H54 (cell line): ENCODE measurements at regions not wholly inside any gene's neighbourhood (a gene's known extent, or its start where the extent isn't known, plus 50 kb on each side); places are given as distances from the start of the nearest gene placed in this dataset.

ENCODE experiments used
- DNase-seq: peaks from one replicate; pipeline ENCODE4 v3.0.0; 2011; ENCODE audit warnings: low spot score, mixed read lengths; ENCODE audit not compliant: insufficient read length
- FAIRE-seq: peaks from 3 replicates; lab custom pipeline; 2011; peaks lifted over from hg19 to GRCh38; lab: Jason Lieb, UNC
- POLR2A ChIP-seq: IDR thresholded peaks from 2 replicates; pipeline ENCODE4 v1.6.1; 2011; ENCODE audit warnings: low read depth, mild to moderate bottlenecking, low read length

DNA sequence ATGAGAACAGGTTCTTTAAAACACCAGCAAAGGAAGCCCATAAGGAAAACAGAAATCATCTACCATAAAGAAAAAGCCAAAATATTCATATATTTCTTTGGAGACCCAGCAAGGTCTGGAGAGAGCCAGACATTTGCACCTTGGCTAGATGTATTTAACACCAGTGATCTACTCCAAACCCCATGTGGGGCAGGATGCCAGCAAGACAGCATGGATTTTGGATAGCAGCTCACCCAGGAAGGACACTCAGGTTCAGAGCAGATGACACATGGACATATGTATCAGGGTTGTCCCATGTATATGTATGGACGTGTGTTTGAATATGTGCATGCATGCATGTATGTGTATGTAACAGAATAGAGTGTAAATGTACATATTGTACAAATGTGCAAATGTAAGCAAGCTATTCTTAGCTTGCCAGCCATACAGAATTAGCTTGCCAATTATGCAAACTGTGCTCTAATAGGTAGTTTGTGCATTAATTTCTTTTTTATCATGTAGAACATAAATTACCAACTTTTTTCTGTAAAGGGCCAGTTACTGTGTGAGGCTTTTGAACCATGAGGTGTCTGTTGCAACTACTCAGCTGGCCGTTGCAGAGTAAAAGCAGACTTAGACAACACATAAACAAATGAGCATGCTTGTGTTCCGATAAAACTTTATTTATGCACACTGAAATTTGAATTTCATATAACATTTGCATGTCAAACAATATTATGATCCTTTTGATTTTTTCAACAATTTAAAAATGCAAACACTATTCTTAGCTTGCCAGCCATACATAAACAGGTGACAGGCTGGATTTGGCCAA lies 73.5 kb upstream of the KAZN start:
- DNase-seq (no peak), FAIRE-seq (no peak)
- no peak for TF ChIP-seq POLR2A

DNA sequence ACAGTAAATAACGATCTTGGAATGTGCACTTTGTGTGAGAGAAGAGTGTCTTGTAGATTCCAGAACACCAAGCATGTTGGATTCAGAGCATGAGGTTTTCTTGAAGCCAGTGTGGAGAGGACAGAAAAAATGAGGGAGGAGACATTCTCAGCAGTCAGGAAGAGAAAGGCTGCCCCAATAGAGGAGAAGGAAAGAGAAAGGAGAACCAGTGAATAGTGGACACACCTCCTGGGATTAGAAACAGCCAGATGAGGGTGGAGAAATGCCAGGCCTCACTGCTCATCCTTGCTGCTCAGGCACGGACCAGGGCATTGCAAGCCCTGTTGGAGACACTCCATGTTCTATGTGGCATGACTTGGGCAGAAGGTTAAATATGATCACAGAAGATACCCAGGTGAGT lies 69.0 kb upstream of the KAZN start:
- FAIRE-seq (no peak), DNase-seq (no peak)
- TF ChIP-seq POLR2A, result no peak

DNA sequence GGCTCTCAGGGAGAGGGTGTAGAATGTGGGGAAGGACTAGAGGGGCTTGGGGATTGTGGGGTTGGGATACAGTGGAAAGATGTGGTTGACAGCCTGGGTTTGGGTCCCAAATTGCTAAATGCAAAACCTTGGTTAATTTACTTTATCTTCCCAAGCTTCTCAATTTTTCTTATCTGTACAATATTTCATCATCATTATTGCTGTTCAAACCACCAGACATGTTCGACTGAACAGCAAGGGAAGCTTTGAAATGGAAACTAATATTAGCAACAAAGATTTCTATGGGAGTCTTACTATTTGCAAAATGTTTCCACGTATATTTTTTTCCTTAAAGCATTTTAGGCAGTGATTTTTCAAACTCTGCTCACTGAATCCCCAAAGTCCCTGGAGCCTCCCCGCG lies 67.0 kb upstream of the KAZN start:
- DNase-seq (no peak), FAIRE-seq (no peak)
- no peak for TF ChIP-seq POLR2A

DNA sequence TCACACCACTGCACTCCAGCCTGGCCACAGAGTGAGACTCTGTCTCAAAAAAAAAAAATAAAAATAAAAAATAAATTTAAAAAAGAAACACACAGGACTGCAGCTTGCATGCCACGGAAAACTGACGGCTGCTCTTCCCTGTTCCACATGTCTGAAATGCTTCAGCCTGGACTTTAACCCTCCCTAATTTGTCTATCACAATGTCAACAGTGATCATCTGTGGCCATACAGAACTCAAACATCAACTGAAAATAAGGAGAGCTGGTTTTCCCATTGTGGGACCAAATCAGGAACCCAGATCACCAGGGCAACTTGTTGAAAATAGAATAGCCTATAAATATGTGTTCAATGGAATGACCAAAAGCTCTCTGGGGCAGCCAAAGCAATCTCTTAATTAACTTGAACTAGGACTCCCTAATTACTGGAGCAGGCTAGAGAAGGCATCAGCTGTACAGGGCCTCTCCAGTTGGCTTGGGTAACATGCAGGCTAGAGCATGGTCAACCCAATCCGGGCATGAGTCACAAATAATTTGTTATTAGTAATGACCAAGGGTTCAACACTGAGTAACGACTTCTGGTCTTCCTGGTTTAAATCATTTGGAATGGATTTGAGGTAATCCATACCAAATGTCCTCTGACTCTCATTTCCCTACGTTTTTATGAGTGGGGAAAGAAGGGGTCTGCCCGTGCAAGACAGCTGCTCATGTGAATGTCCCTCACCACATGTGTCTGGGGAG lies 62.7 kb upstream of the KAZN start:
- FAIRE-seq (no peak), DNase-seq (no peak)
- TF ChIP-seq POLR2A, result no peak

DNA sequence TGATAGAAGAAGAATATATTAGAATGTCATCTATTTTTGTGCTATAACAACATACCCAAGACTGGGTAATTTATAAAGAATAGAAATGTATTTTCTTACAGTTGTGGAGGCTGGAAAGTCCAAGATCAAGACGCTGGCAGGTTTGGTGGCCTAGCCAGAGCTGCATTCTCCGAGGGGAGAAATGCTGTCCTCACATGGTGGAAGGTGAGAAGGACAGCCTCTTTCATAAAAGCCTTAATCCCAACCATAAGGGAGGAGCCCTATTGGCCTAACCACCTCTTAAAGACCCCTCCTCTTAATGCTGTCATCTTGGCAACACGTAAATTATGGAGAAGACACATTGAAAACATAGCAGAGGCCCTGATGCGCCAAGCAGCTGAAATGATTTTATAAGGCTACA lies 60.1 kb upstream of the KAZN start:
- DNase-seq (no peak), FAIRE-seq (no peak)
- TF ChIP-seq POLR2A, result no peak

DNA sequence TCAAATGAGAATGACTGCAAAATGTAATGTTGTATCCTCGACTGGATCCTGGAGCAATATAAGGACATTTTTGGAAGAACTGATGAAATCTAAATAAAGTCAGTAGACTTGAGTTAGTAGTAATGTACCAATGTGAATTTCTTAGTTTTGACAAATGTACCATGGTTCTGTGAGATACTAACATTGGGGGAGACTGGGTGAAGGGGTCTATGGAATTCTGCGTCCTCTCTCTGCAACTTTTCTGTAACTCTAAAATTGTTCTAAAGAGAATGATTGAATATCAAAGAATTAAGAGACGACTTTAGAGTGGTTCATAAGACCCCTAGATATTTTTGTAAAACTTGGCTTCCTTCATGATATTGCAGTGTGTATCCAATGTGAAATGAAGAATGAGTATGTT lies 59.2 kb upstream of the KAZN start:
- FAIRE-seq (no peak), DNase-seq (no peak)
- TF ChIP-seq POLR2A, result no peak

DNA sequence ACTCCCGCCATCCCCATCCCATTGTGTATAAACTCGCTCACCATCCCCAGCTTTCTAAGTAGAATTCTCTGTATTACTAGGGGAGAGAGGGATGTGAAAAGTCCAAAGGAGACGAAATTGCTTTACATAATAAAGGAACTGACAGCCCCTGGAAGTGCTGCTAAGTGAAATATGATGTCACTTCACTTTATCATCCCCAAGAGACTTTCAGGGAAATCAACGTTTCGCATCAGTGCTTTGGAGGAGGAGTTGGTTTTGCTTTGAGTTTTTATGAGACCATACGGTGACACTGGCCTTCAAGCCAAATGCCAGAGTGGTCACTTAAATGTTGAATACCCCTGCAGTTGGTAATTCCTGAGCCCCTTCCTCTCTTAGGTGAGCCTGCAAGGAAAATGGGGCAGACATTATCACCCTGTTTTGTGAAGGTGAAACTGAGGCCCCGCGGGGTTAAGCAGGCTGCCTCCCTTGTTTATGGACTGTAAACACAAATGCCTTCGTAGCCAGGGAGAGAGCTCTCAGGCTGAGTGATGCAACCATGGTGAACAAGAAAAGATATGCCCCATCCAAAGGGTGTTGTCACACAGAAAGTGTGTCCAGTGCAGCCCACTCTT lies 58.4 kb upstream of the KAZN start:
- DNase-seq, result no peak
- no peak for FAIRE-seq
- no peak for TF ChIP-seq POLR2A

DNA sequence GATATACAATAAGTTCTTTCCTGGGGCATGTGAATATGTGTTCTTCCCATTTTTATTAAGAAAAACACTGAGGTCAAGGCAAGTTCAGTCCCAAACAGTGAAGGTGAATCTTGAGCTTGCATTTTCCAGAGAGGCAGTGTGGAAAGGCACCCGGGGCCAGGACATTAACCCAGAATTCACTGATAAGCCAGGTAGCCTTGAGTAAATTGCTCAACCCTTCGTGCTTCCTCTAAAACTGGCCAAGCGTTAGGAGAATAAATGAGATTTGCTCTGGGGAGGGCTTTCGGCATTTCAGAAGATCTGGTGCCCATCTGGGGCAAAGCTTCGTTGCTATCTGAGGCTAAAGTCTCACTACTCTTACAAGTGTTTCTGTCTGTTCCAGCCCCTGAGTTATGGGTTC lies 57.1 kb upstream of the KAZN start:
- DNase-seq (no peak), FAIRE-seq (no peak)
- no peak for TF ChIP-seq POLR2A

DNA sequence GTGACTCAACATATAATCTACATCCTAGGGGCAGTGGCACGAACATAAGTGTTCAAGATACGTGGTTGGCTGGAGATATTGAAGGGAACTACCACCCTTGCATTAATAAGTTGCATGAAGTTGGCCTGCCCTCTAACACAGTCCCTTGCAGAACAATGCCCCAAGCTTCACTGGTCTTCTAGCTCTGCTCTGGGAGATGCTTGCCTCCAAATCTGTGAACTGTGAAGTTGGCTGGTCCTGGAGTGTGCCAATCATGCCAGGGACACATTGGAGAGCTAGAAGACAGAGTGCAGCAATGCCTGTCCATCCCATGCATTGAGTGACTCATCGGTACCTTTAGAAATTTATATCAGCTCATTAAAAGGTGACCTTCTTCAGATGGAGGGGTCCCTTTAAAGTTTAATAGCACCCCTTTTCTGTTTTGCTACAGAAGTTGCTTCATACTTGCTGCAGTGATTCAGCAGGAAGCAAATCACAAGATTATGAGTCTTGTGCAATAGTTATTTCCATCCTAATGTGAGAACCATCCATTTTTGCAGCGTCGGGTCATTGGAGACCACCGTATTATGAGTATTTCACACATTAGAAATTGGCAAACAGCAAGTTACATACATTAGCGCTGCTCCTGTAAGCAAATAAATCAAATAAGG lies 55.2 kb upstream of the KAZN start:
- no peak for FAIRE-seq
- no peak for TF ChIP-seq POLR2A
- no peak for DNase-seq

DNA sequence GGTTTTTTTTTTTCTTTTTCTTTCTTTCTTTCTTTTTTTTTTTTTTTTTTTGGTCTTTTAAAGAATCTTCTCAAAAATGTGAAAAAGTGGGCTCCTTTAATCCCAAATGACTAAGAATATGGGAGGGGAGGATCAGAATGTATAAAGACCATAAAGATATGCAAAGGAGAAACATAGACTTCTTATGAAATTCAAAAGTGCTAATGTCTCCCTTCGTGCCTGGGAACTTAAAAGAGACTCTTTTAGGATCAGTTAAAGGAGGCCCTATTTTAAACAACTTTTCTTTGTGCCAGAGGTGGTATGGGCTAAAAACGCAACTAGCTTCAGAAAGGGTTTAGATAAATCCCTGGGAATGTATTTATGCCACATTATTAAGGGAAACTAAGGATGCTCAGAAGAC lies 54.2 kb upstream of the KAZN start:
- no peak for TF ChIP-seq POLR2A
- no peak for FAIRE-seq
- no peak for DNase-seq

DNA sequence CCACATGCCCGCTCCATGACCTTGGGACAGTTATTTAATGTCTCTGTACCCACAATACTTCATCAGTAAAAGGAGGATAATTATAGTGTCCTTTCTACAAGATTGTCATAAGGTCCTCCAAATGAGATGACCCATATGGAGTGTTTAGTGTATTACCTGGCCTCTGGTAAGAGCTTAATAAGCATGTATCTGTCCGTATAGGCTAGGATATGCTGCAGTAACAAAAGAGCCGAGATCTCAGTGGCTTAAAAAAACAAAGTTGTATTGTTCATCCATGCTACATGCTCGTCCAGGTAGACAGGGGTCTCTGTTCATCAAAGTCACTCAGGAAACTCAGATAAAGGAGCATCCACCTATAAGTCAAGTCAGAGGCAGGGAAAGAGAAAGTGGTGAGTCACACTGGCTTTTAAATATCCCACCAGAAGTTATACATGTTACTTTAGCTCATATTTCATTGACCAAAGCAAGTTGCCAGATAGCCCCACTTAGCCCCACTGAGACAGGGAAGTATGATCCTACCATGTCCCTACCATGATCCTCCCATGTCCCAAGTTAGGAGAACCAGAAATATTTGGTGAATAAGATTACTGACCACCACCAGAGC lies 53.0 kb upstream of the KAZN start:
- DNase-seq, result no peak
- FAIRE-seq, result no peak
- TF ChIP-seq POLR2A, result no peak

DNA sequence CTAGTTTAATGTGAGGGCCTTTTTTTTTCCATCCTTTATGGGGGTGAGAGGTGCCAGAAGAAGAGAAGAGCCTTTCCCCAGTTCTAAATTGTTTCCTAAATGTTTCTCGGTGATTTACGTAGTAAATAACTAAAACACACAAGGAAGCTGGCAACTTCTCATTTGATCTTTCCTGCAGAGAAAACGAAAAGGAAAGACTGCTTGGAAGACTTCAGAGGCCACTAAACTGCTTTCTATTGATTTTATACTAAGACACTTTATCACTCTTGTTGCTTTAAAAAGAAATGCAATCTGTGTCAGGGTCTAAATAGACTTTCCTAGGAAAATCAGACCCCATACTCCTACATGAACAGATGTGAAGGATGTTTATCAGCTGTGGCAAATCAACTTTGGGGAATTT lies 52.1 kb upstream of the KAZN start:
- DNase-seq, result no peak
- FAIRE-seq, result no peak
- no peak for TF ChIP-seq POLR2A
